Liver (tissue), 3 donors: ENCODE measurements at regions not wholly inside any gene's neighbourhood (a gene's known extent, or its start where the extent isn't known, plus 50 kb on each side); places are given as distances from the start of the nearest gene placed in this dataset.
"Not testable (repeated sequence)": the region's sequence is repeated elsewhere in the genome, so short reads cannot be mapped to it uniquely, and the experiment has no call there.

ENCODE experiments used
- EGR1 ChIP-seq, 2 donors: IDR thresholded peaks; 2 replicates each; pipeline ENCODE4 v1.6.1; 2016 to 2018; ENCODE audit warnings: antibody characterized with exemption in 2 of 2, low read depth in 2 of 2
- HNF4A ChIP-seq, 2 donors: conservative IDR thresholded peaks; 2 replicates each; pipeline ENCODE4 v1.6.1; 2016; ENCODE audit warnings: antibody characterized with exemption in 2 of 2, mild to moderate bottlenecking in 2 of 2
- RAD21 ChIP-seq, 2 donors: IDR thresholded peaks; 2 replicates each; pipeline ENCODE4 v1.6.1; 2016; ENCODE audit warnings: antibody characterized with exemption in 2 of 2, mild to moderate bottlenecking in 2 of 2
- RXRA ChIP-seq, 2 donors: IDR thresholded peaks; 2 replicates each; pipeline ENCODE4 v1.6.1; 2017 to 2018; ENCODE audit warnings: antibody characterized with exemption in 2 of 2, mild to moderate bottlenecking in 1 of 2
- TAF1 ChIP-seq: conservative IDR thresholded peaks from 2 replicates; pipeline ENCODE4 v1.6.1; 2016; ENCODE audit warnings: antibody characterized with exemption, mild to moderate bottlenecking
- YY1 ChIP-seq: IDR thresholded peaks from 2 replicates; pipeline ENCODE4 v1.6.1; 2016; ENCODE audit warnings: antibody characterized with exemption, mild to moderate bottlenecking
- TF ChIP-seq, protein P1 (sequence below): fragments of 150-350 bp; IDR thresholded peaks from 2 replicates; pipeline ENCODE4 v1.5.1; 2017; ENCODE audit warnings: improper control_type of control experiment, low read depth, low read length; ENCODE audit not compliant: missing input control
- TF ChIP-seq, protein P2 (sequence below): IDR thresholded peaks from 2 replicates; pipeline ENCODE4 v1.6.1; 2016; ENCODE audit warnings: antibody characterized with exemption, mild to moderate bottlenecking
- TF ChIP-seq, protein P3 (sequence below): IDR thresholded peaks from 2 replicates; pipeline ENCODE4 v1.6.1; 2016; ENCODE audit warnings: antibody characterized with exemption
- TF ChIP-seq, protein P4 (sequence below): IDR thresholded peaks from 2 replicates; pipeline ENCODE4 v1.6.1; 2016; ENCODE audit warnings: antibody characterized with exemption
- donor health status: healthy.
- donor health status: healthy.

DNA sequence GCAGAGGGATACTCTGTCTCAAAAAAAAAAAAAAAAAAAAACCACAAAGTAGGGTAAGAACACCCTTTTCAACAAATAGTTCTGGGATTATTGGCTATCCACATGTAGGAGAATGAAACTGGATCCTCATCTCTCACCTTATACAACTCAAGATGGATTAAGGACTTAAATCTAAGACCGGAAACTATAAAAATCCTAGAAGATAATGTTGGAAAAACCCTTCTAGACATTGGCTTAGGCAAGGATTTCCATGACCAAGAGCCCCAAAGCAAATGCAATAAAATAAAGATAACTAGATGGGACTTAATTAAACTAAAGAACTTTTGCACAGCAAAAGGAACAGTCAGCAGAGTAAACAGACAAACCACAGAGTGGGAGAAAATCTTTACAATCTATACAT is 119.7 kb upstream of the PAM start:
- TF ChIP-seq, protein P1, sequence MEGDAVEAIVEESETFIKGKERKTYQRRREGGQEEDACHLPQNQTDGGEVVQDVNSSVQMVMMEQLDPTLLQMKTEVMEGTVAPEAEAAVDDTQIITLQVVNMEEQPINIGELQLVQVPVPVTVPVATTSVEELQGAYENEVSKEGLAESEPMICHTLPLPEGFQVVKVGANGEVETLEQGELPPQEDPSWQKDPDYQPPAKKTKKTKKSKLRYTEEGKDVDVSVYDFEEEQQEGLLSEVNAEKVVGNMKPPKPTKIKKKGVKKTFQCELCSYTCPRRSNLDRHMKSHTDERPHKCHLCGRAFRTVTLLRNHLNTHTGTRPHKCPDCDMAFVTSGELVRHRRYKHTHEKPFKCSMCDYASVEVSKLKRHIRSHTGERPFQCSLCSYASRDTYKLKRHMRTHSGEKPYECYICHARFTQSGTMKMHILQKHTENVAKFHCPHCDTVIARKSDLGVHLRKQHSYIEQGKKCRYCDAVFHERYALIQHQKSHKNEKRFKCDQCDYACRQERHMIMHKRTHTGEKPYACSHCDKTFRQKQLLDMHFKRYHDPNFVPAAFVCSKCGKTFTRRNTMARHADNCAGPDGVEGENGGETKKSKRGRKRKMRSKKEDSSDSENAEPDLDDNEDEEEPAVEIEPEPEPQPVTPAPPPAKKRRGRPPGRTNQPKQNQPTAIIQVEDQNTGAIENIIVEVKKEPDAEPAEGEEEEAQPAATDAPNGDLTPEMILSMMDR, result not testable (repeated sequence)
- not testable (repeated sequence) for TF ChIP-seq TAF1; YY1; EGR1 (IDR thresholded peaks at IDR 0.05; ENCODE audit: low read depth in 2 of 2); HNF4A (conservative IDR thresholded peaks at IDR 0.05); RAD21 (IDR thresholded peaks at IDR 0.05); RXRA (IDR thresholded peaks at IDR 0.05)
- TF ChIP-seq, protein P2, sequence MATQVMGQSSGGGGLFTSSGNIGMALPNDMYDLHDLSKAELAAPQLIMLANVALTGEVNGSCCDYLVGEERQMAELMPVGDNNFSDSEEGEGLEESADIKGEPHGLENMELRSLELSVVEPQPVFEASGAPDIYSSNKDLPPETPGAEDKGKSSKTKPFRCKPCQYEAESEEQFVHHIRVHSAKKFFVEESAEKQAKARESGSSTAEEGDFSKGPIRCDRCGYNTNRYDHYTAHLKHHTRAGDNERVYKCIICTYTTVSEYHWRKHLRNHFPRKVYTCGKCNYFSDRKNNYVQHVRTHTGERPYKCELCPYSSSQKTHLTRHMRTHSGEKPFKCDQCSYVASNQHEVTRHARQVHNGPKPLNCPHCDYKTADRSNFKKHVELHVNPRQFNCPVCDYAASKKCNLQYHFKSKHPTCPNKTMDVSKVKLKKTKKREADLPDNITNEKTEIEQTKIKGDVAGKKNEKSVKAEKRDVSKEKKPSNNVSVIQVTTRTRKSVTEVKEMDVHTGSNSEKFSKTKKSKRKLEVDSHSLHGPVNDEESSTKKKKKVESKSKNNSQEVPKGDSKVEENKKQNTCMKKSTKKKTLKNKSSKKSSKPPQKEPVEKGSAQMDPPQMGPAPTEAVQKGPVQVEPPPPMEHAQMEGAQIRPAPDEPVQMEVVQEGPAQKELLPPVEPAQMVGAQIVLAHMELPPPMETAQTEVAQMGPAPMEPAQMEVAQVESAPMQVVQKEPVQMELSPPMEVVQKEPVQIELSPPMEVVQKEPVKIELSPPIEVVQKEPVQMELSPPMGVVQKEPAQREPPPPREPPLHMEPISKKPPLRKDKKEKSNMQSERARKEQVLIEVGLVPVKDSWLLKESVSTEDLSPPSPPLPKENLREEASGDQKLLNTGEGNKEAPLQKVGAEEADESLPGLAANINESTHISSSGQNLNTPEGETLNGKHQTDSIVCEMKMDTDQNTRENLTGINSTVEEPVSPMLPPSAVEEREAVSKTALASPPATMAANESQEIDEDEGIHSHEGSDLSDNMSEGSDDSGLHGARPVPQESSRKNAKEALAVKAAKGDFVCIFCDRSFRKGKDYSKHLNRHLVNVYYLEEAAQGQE, result not testable (repeated sequence)
- TF ChIP-seq, protein P3, sequence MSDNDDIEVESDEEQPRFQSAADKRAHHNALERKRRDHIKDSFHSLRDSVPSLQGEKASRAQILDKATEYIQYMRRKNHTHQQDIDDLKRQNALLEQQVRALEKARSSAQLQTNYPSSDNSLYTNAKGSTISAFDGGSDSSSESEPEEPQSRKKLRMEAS, result not testable (repeated sequence)
- TF ChIP-seq, protein P4, sequence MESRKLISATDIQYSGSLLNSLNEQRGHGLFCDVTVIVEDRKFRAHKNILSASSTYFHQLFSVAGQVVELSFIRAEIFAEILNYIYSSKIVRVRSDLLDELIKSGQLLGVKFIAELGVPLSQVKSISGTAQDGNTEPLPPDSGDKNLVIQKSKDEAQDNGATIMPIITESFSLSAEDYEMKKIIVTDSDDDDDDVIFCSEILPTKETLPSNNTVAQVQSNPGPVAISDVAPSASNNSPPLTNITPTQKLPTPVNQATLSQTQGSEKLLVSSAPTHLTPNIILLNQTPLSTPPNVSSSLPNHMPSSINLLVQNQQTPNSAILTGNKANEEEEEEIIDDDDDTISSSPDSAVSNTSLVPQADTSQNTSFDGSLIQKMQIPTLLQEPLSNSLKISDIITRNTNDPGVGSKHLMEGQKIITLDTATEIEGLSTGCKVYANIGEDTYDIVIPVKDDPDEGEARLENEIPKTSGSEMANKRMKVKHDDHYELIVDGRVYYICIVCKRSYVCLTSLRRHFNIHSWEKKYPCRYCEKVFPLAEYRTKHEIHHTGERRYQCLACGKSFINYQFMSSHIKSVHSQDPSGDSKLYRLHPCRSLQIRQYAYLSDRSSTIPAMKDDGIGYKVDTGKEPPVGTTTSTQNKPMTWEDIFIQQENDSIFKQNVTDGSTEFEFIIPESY, result not testable (repeated sequence)
